ENCODE measurements at regions not wholly inside any gene's neighbourhood (a gene's known extent, or its start where the extent isn't known, plus 50 kb on each side); places are given as distances from the start of the nearest gene placed in this dataset.

DNA sequence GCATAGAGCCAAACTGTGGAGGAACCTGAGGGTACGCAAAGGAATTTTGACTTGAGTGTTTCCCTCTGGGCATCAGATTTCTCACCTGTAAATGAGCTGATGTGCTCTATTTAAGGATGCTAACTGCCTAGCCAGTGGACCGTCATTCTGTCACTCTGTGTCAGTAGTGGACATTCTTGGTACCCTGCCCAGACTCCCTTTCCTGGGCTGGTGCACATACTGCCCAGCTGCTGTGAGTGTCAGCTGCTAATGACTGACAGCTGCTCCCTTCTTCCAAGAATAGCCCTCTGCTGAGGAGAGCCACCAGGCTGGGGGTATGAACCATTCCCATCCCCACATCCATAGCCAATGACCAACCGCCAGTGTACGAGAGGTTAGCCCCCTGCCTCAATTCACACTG, 193.1 kb upstream of the DAB1 start:
- Mint-ChIP-seq H3K36me3 (no peaks in the 10 kb centered on the region), H3K4me3 (no peak overlapping the region), H3K27me3 (peaks cover 11% of the 10 kb centered on the region), H3K4me1 (peaks cover 5% of the 10 kb centered on the region), H3K9me3 (no peaks in the 10 kb centered on the region), H3K27ac (no peak overlapping the region)
- no peak for DNase-seq

DNA sequence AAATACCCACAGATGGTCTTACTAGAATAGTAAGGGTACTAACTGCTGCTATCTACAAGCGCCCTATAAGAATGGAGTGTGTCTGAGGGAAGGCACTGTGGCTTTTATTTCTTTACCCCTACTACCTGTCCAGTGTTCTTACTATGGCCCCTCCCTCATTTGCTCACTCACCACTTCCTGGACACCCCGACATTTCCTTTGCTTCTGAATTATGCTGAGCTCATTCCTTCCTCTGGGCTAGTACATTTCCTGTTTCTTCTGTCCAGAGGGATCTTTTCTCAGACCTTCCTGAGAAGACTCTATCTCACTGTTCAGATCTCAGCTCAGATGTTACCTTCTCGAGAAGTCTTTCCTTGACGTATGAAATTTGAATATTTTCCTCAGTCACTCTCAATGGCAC, 192.1 kb upstream of the DAB1 start:
- Mint-ChIP-seq H3K4me3 (no peak overlapping the region), H3K36me3 (no peaks in the 10 kb centered on the region), H3K27me3 (peaks cover 17% of the 10 kb centered on the region), H3K9me3 (no peaks in the 10 kb centered on the region), H3K27ac (no peak overlapping the region), H3K4me1 (peaks cover 5% of the 10 kb centered on the region)
- no peak for DNase-seq

DNA sequence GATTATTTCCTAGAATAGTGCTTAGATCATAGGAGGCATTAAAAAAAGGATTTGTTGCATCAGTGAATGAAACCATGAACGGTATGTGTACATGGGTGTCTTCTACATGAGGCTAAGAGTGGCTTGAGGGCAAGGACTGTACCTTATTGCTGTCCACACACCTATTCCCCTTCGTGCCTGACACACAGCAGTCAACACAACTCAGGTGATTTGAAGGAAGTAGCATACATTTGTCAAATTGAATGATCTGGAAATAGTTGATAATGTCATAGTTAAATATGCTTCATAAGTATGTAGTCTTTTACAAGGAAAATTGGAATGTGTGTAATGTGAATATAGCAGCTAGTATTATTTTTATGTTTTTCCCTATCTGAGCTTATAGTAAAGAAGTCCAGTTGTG, 189.0 kb upstream of the DAB1 start:
- no peak overlapping the region for H3K27ac Mint-ChIP-seq
- H3K36me3 Mint-ChIP-seq: no peaks in the 10 kb centered on the region
- no peak for DNase-seq
- H3K4me1 Mint-ChIP-seq: peaks cover 5% of the 10 kb centered on the region
- H3K9me3 Mint-ChIP-seq: no peaks in the 10 kb centered on the region
- no peak overlapping the region for H3K4me3 Mint-ChIP-seq
- peaks cover 15% of the 10 kb centered on the region for H3K27me3 Mint-ChIP-seq

DNA sequence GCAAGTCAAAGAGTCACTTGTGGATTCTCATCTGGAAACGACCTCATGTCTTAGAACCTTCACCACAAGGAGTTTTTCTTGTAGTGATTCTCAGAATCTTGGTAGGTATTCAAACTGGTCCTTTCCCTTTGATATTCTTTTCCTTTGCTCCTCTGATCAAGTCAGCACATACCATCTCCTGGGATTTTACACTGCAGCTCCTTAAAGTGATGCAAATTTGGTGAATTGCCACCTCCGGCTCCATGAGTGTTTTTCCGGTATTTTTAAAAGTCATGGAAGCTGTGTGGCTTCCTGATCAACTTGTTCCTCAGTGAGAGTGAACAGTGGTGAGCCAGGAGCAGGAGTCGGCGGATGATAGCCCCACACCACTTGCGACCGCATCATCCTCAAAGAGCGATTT, 182.1 kb upstream of the DAB1 start:
- Mint-ChIP-seq H3K27ac (no peak overlapping the region), H3K4me3 (no peak overlapping the region), H3K36me3 (no peaks in the 10 kb centered on the region), H3K27me3 (peaks cover 13% of the 10 kb centered on the region), H3K9me3 (no peaks in the 10 kb centered on the region), H3K4me1 (no peaks in the 10 kb centered on the region)
- DNase-seq: no peak

DNA sequence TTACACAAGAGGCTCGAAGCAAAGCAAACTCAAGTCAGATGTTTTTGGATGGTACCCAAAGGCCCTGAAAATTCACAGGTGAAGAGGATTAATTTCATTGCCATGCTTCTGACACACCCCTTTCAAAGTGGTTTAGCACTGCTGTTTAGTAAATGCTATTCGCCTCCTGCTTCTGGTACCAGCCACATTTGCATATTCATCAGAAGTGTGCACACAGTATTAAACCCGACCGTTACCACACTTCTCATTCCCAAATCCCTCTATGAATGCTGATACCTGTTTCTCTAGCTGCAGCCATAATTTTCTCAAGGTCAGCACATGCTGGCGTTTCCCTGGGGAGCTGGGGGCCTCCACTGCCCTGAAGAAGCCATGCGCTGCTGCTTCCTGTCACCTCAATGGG, 179.8 kb upstream of the DAB1 start:
- Mint-ChIP-seq H3K4me3 (no peak overlapping the region), H3K27ac (no peak overlapping the region), H3K4me1 (no peaks in the 10 kb centered on the region), H3K9me3 (no peaks in the 10 kb centered on the region), H3K27me3 (peaks cover 13% of the 10 kb centered on the region), H3K36me3 (no peaks in the 10 kb centered on the region)
- no peak for DNase-seq

DNA sequence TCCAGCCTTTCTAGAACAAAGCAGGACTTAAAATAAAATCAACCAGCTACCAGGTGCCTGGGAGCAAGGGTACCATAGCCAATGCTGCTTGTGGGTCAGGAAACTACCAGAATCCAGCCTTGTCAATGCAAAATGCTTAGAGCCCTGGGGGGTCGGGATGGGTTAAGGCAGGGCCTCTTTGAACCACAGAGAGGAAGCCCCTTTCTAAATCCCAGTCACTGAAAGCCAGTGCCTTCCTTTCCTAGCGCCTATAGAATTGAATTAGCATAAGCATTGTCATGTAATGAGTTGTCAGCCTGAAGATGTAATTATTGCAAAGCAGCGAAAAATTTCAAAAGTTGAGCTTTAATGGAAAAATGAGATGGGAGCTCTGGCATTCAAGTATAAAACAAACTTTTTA, 176.6 kb upstream of the DAB1 start:
- DNase-seq: no peak
- H3K4me3 Mint-ChIP-seq: no peak overlapping the region
- no peaks in the 10 kb centered on the region for H3K4me1 Mint-ChIP-seq
- H3K27me3 Mint-ChIP-seq: peaks cover 13% of the 10 kb centered on the region
- no peaks in the 10 kb centered on the region for H3K36me3 Mint-ChIP-seq
- no peaks in the 10 kb centered on the region for H3K9me3 Mint-ChIP-seq
- H3K27ac Mint-ChIP-seq: no peak overlapping the region

DNA sequence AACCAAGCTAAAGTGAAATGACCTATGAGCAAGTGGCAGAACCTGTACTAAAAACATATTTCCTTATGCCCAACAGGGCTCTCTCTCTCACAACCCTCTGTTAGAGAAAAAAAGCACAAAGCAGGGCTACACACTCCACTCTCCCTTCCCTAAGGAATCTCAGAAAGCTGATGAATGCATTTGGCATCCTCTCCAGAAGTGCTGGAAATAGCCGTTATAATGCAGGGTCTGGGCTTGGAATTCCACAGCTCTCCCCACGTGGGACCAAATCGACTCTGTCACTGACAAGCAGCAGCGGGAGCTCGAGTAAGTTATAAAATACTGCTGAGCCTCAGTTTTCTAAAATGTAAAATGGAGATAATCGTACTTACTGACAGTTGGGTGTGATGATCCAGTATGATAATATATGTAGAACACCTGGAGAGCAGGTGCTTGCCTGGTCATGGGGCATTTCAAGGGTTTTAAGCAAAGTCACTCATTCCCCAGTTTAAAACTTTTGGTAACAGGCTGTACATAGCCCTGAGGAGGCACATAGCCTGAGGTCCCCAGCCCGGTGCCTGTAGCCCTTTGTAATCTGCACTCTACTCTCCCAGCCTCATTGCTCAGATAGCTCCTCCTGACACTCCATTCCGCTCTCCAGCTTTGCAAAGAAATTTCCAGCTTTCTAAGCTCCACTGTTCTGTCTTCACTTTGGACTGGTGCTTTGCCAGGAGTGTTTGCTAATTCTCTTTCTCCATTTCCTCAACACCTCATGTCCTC, 175.6 kb upstream of the DAB1 start:
- Mint-ChIP-seq H3K9me3 (no peaks in the 10 kb centered on the region), H3K4me1 (no peaks in the 10 kb centered on the region), H3K4me3 (no peak overlapping the region), H3K27me3 (peaks cover 13% of the 10 kb centered on the region), H3K36me3 (no peaks in the 10 kb centered on the region), H3K27ac (no peak overlapping the region)
- no peak for DNase-seq

DNA sequence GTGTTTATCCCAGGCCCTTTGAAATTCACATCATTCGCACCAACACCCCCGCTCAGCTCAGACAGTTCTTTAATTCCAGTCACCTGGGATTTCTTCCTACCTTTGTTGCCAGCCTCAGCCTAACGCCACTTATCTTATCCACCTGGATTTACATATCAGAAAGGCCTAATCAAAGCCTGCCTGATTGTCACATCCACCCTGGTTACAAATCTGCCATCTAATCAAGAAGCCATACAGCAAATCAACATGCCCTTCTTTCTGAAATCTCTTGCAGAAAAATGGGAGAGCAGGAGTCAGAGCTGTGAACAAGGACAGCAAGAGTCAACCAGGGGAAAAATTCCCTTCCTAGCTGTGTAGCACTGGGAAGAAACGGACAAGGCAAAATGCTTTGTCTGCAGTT, 173.2 kb upstream of the DAB1 start:
- Mint-ChIP-seq H3K27me3 (peaks cover 2% of the 10 kb centered on the region), H3K36me3 (no peaks in the 10 kb centered on the region), H3K9me3 (no peaks in the 10 kb centered on the region), H3K4me3 (no peak overlapping the region), H3K4me1 (no peaks in the 10 kb centered on the region), H3K27ac (no peak overlapping the region)
- DNase-seq: no peak

DNA sequence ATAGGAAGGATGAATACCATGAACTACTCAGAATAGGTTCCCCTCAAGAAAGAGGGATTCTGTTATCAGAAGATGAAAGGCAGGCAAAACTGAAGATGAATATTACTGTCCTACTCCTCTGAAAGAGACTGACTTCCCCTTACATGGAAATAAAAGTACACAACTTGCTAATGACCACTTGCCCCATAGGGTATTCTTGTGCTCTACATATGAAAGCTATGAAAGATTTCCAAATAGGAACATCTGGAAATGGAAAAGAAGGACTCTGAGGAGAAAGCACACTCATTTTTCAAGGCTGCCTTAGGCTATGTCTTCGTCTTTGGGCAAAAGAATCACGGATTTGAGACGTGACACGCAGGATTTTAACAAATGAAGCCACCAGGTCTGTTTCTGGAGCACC, 170.1 kb upstream of the DAB1 start:
- no peaks in the 10 kb centered on the region for H3K27me3 Mint-ChIP-seq

DNA sequence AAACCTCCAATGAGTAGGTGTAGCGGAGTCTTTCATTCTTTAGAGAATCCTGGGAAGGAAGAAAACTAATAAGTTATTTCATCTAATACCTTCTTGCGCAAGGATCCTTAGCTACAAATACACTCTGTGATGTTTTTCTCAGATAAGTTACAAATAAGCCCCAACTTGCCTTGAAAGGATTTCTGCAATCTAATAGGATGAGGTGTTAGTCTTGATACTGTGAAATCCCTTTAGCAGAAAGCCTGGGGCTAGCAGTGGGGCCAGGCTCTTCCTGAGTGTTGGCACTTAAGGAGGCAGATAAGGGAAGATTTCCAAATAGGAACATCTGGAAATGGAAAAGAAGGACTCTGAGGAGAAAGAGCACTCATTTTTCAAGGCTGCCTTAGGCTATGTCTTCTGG, 168.0 kb upstream of the DAB1 start:
- no peak for DNase-seq
- Mint-ChIP-seq H3K36me3 (no peaks in the 10 kb centered on the region), H3K27me3 (no peaks in the 10 kb centered on the region), H3K4me1 (no peaks in the 10 kb centered on the region), H3K27ac (no peak overlapping the region), H3K4me3 (no peak overlapping the region), H3K9me3 (no peaks in the 10 kb centered on the region)

More for the DNA sequence above, 170.1 kb upstream of the DAB1 start:
- Mint-ChIP-seq H3K4me1 (no peaks in the 10 kb centered on the region), H3K9me3 (no peaks in the 10 kb centered on the region), H3K4me3 (no peak overlapping the region), H3K36me3 (no peaks in the 10 kb centered on the region), H3K27ac (no peak overlapping the region)
- no peak for DNase-seq

DNA sequence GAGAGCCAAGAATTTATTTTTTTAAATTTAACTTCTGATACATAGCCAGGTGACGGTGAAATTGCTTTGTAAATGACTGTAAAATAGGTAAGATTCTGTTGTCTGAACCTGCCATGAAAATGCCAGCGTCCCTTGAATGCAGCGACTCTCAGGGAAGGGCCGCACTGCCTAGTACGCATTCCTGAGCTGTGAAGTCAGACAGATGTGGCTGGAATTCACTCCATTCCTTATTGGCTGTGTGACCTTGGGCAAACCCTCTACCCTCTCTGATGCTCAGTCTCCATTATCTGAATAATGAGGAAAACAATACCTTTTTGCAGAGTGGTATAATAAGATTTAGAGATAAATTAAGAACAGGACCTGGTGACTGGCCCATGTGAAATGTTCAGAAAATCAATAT, 167.1 kb upstream of the DAB1 start:
- Mint-ChIP-seq H3K4me1 (no peaks in the 10 kb centered on the region), H3K4me3 (no peak overlapping the region), H3K36me3 (no peaks in the 10 kb centered on the region), H3K9me3 (no peaks in the 10 kb centered on the region), H3K27me3 (no peaks in the 10 kb centered on the region), H3K27ac (no peak overlapping the region)
- DNase-seq: no peak

DNA sequence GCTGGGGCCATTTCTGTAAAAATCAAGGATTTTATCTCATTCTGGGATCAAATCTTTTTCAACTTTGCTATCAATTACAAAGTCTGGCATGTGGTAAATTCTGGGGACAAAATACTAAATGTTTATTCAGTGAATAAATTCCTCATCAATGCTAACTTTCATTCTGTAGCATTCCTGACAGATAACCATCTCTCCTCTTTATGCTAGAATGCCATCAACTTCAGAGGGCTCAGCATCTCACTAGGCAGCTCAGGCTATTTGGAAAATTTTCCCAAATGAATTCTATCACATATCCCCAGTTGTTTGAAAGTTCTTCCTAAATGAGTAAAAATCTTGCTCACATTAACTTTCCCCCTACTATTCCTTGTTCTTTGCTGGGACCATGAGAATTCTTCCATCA, 163.0 kb upstream of the DAB1 start:
- no peak overlapping the region for H3K27ac Mint-ChIP-seq
- H3K36me3 Mint-ChIP-seq: no peaks in the 10 kb centered on the region
- DNase-seq: no peak
- H3K4me3 Mint-ChIP-seq: no peak overlapping the region
- no peaks in the 10 kb centered on the region for H3K9me3 Mint-ChIP-seq
- H3K27me3 Mint-ChIP-seq: no peaks in the 10 kb centered on the region
- no peaks in the 10 kb centered on the region for H3K4me1 Mint-ChIP-seq

DNA sequence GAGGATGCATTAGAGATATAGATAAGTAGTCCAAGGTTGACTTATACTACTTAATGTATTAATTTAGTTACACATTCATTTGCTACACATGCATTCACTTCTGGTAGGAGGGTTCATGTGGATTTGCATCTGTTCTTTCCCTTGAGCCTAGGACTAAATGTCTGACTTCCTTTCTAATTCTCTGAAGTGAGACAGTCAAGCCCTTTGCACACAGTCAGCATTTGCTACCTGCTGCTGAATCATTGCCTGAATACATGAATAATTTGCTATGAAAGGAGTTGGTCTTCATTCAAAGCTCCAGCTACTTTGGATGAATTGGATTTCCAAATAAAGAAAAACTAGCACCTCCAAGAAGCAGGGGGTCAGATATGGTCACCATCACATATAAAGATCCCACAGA, 154.8 kb upstream of the DAB1 start:
- Mint-ChIP-seq H3K9me3 (no peaks in the 10 kb centered on the region), H3K4me1 (no peaks in the 10 kb centered on the region), H3K4me3 (no peak overlapping the region), H3K27me3 (peaks cover 3% of the 10 kb centered on the region), H3K36me3 (no peaks in the 10 kb centered on the region), H3K27ac (no peak overlapping the region)
- DNase-seq: no peak

DNA sequence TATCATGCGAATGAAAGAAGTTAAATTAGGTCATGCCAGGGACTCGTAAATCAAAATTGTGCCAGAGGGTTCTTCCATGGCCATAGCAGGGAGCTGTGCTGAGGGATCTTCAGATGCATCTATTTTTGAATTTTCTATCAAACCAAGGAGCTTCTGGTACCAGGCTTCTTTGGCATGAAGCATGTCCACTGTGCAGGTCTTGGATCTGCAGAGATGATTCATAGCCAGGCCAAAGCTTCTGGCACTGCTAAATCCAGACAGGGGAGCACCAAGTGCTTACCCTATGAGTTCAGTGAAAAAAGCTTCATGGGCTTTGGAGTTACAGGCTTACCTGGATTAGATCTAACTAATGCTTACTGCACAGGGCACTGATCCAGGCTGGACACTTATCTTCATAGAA, 154.2 kb upstream of the DAB1 start:
- Mint-ChIP-seq H3K27me3 (peaks cover 3% of the 10 kb centered on the region), H3K9me3 (no peaks in the 10 kb centered on the region), H3K27ac (no peak overlapping the region), H3K4me3 (no peak overlapping the region), H3K36me3 (no peaks in the 10 kb centered on the region), H3K4me1 (no peaks in the 10 kb centered on the region)
- DNase-seq: no peak

DNA sequence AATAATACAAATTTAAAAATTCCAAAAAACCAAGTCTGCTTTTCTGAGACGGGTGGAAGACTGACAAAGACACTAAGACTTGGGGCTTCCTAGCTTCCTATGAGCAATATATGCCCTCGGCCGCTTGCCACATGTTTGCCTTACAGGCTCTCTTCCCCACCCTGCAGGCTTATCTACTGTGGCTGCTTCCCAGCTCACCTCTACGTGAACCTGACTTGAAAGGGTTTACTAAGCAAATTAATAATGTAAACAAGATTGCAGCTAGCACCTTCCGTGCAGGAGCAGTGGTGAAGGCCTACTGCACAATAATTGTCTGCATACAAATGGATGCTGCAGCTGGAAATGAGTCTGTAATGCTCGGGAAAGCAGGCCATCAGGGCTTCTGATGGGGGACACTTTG, 152.9 kb upstream of the DAB1 start:
- no peak for DNase-seq
- Mint-ChIP-seq H3K27ac (no peak overlapping the region), H3K4me3 (no peak overlapping the region), H3K4me1 (no peaks in the 10 kb centered on the region), H3K27me3 (peaks cover 3% of the 10 kb centered on the region), H3K9me3 (no peaks in the 10 kb centered on the region), H3K36me3 (no peaks in the 10 kb centered on the region)

DNA sequence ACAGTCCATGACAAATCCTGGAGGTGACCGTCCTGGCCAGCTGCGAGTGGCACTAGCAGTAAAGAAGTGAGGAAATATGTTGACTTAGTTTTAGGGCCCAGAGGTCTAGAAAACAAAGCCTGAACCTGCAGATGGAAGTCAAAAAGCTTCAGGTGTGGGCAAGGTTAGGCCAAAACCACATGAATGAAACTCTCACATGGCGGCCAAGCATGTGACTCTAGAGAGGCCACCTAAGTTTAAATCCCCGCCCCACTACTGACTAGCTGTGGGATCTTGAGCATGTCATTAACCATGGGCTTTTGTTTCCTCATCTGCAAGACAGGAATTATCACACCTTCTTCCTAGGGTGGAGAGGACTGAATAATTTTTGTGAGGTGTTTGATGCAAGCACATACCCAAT, 148.2 kb upstream of the DAB1 start:
- DNase-seq: no peak
- no peaks in the 10 kb centered on the region for H3K4me1 Mint-ChIP-seq
- no peak overlapping the region for H3K27ac Mint-ChIP-seq
- H3K9me3 Mint-ChIP-seq: peaks cover 1% of the 10 kb centered on the region
- H3K27me3 Mint-ChIP-seq: peaks cover 3% of the 10 kb centered on the region
- no peaks in the 10 kb centered on the region for H3K36me3 Mint-ChIP-seq
- no peak overlapping the region for H3K4me3 Mint-ChIP-seq

Data from activated naive CD8-positive, alpha-beta T cell treated with anti-CD3 and anti-CD28 coated beads for 36 hours (primary cell).